ENCODE measurements at regions not wholly inside any gene's neighbourhood (a gene's known extent, or its start where the extent isn't known, plus 50 kb on each side); places are given as distances from the start of the nearest gene placed in this dataset.
"Not testable (repeated sequence)": the region's sequence is repeated elsewhere in the genome, so short reads cannot be mapped to it uniquely, and the experiment has no call there.

GRCh38 chr21:6561168-6561567, 3960.2 kb upstream of the TPTE start:
- not testable (repeated sequence) for DNase-seq

- DNase-seq = not testable (repeated sequence)
Observed at GRCh38 chr21:6561578-6561977, 3959.8 kb upstream of the TPTE start.

GRCh38 chr21:6564543-6565166, 3956.7 kb upstream of the TPTE start:
- DNase-seq = not testable (repeated sequence)

GRCh38 chr21:6565190-6566094, 3955.9 kb upstream of the TPTE start:
- peak; percentile 15 for DNase-seq

GRCh38 chr21:6567542-6567941, 3953.8 kb upstream of the TPTE start:
- DNase-seq = not testable (repeated sequence)

- DNase-seq = not testable (repeated sequence)
Observed at GRCh38 chr21:6569152-6569551, 3952.2 kb upstream of the TPTE start.

- DNase-seq = not testable (repeated sequence)
Observed at GRCh38 chr21:6569587-6570392, 3951.6 kb upstream of the TPTE start.

- DNase-seq = not testable (repeated sequence)
Observed at GRCh38 chr21:6570700-6571368, 3950.5 kb upstream of the TPTE start.

GRCh38 chr21:6573576-6573975, 3947.8 kb upstream of the TPTE start:
- DNase-seq = not testable (repeated sequence)

GRCh38 chr21:6579801-6580200, 3941.6 kb upstream of the TPTE start:
- not testable (repeated sequence) for DNase-seq
